ENCODE measurements at regions not wholly inside any gene's neighbourhood (a gene's known extent, or its start where the extent isn't known, plus 50 kb on each side); places are given as distances from the start of the nearest gene placed in this dataset.

GRCh38 chr5:155113888-155114287, 100.3 kb downstream of the KIF4B start:
- Histone ChIP-seq H3K27ac (no peak overlapping the region), H3K4me3 (no peak overlapping the region), H3K4me2 (no peak overlapping the region), H3K9me2 (ENCODE audit: insufficient read depth) (no peaks in the 10 kb centered on the region), H3K27me3 (ENCODE audit: insufficient read depth, low read depth) (peaks cover 32% of the 10 kb centered on the region), H2AFZ (no peak overlapping the region), H3K9me3 (ENCODE audit: insufficient read depth, low read depth) (no peaks in the 10 kb centered on the region), H4K20me1 (ENCODE audit: insufficient read depth) (no peaks in the 10 kb centered on the region), H3K36me3 (ENCODE audit: low read depth) (no peaks in the 10 kb centered on the region), H3K79me2 (ENCODE audit: low read depth) (no peaks in the 10 kb centered on the region), H3F3A (ENCODE audit: insufficient read depth, low read depth) (no peaks in the 10 kb centered on the region), H3K4me1 (replicated peaks; ENCODE audit: insufficient read depth) (no peaks in the 10 kb centered on the region)
- intact Hi-C loops (cut with micrococcal nuclease; ENCODE audit: unreplicated experiment): no loop called here
- TF ChIP-seq EZH2 (IDR thresholded peaks at IDR 0.05; ENCODE audit: low read depth) (no peak), CTCF (conservative IDR thresholded peaks at IDR 0.05) (no peak)
- DNase-seq: no peak
- ChIA-PET POLR2A (ENCODE audit: unreplicated experiment) (no interaction called here), CTCF (no interaction called here)
- no TSS peak for BruUV-seq (replicated peaks)

GRCh38 chr5:155114655-155115054, 101.1 kb downstream of the KIF4B start:
- Histone ChIP-seq H3K4me2 (no peak overlapping the region), H3K4me3 (no peak overlapping the region), H2AFZ (no peak overlapping the region), H3F3A (ENCODE audit: insufficient read depth, low read depth) (no peaks in the 10 kb centered on the region), H3K27me3 (ENCODE audit: insufficient read depth, low read depth) (peaks cover 32% of the 10 kb centered on the region), H3K9me2 (ENCODE audit: insufficient read depth) (no peaks in the 10 kb centered on the region), H3K4me1 (replicated peaks; ENCODE audit: insufficient read depth) (no peaks in the 10 kb centered on the region), H4K20me1 (ENCODE audit: insufficient read depth) (no peaks in the 10 kb centered on the region), H3K9me3 (ENCODE audit: insufficient read depth, low read depth) (no peaks in the 10 kb centered on the region), H3K79me2 (ENCODE audit: low read depth) (no peaks in the 10 kb centered on the region), H3K36me3 (ENCODE audit: low read depth) (no peaks in the 10 kb centered on the region), H3K27ac (no peak overlapping the region)
- TF ChIP-seq CTCF (conservative IDR thresholded peaks at IDR 0.05) (no peak), EZH2 (IDR thresholded peaks at IDR 0.05; ENCODE audit: low read depth) (no peak)
- intact Hi-C loops (cut with micrococcal nuclease; ENCODE audit: unreplicated experiment): no loop called here
- CTCF ChIA-PET: no interaction called here
- POLR2A ChIA-PET (ENCODE audit: unreplicated experiment): no interaction called here
- no peak for DNase-seq
- BruUV-seq (replicated peaks): no TSS peak

GRCh38 chr5:155116456-155117251, 103.1 kb downstream of the KIF4B start:
- no peaks in the 10 kb centered on the region for H3K9me3 ChIP-seq (ENCODE audit: insufficient read depth, low read depth)
- no peaks in the 10 kb centered on the region for H3F3A ChIP-seq (ENCODE audit: insufficient read depth, low read depth)
- H3K4me3 ChIP-seq: no peak overlapping the region
- no peak for TF ChIP-seq CTCF (conservative IDR thresholded peaks at IDR 0.05)
- no peak for TF ChIP-seq EZH2 (IDR thresholded peaks at IDR 0.05; ENCODE audit: low read depth)
- ChIA-PET CTCF (no interaction called here), POLR2A (ENCODE audit: unreplicated experiment) (no interaction called here)
- H3K79me2 ChIP-seq (ENCODE audit: low read depth): no peaks in the 10 kb centered on the region
- no TSS peak for BruUV-seq (replicated peaks)
- no peak overlapping the region for H2AFZ ChIP-seq
- H4K20me1 ChIP-seq (ENCODE audit: insufficient read depth): no peaks in the 10 kb centered on the region
- no peak overlapping the region for H3K27ac ChIP-seq
- intact Hi-C loops (cut with micrococcal nuclease; ENCODE audit: unreplicated experiment): no loop called here
- H3K4me1 ChIP-seq (replicated peaks; ENCODE audit: insufficient read depth): no peaks in the 10 kb centered on the region
- H3K27me3 ChIP-seq (ENCODE audit: insufficient read depth, low read depth): peaks cover 31% of the 10 kb centered on the region
- H3K4me2 ChIP-seq: no peak overlapping the region
- no peaks in the 10 kb centered on the region for H3K36me3 ChIP-seq (ENCODE audit: low read depth)
- H3K9me2 ChIP-seq (ENCODE audit: insufficient read depth): no peaks in the 10 kb centered on the region
- no peak for DNase-seq

All from PC-9 (cell line).